ENCODE measurements at regions not wholly inside any gene's neighbourhood (a gene's known extent, or its start where the extent isn't known, plus 50 kb on each side); places are given as distances from the start of the nearest gene placed in this dataset.
A peak's percentile ranks its signal among the peaks of the same experiment; 100 is the strongest.
"Not testable (repeated sequence)": the region's sequence is repeated elsewhere in the genome, so short reads cannot be mapped to it uniquely, and the experiment has no call there.

GRCh38 chr2:172262486-172262885, 159.8 kb upstream of the DLX2 start:
- no peak for DNase-seq

- not testable (repeated sequence) for DNase-seq
Observed at GRCh38 chr2:172264820-172265219, 162.1 kb upstream of the DLX2 start.

GRCh38 chr2:172269507-172270244, 157.7 kb upstream of the ITGA6 start:
- DNase-seq: not testable (repeated sequence)

GRCh38 chr2:172270278-172271079, 156.9 kb upstream of the ITGA6 start:
- DNase-seq: no peak

GRCh38 chr2:172273910-172274571, 153.3 kb upstream of the ITGA6 start:
- DNase-seq: no peak

- DNase-seq: no peak
Observed at GRCh38 chr2:172275239-172275638, 152.1 kb upstream of the ITGA6 start.

GRCh38 chr2:172276961-172277360, 150.4 kb upstream of the ITGA6 start:
- DNase-seq: no peak

- DNase-seq: no peak
Observed at GRCh38 chr2:172278667-172279066, 148.7 kb upstream of the ITGA6 start.

- DNase-seq: no peak
Observed at GRCh38 chr2:172279214-172279613, 148.2 kb upstream of the ITGA6 start.

GRCh38 chr2:172279813-172280212, 147.6 kb upstream of the ITGA6 start:
- no peak for DNase-seq

- DNase-seq: peak in 1 of 2 donors; percentile 27
Observed at GRCh38 chr2:172280571-172281361, 146.6 kb upstream of the ITGA6 start.

GRCh38 chr2:172281648-172282570, 145.5 kb upstream of the ITGA6 start:
- no peak for DNase-seq

GRCh38 chr2:172282944-172283343, 144.4 kb upstream of the ITGA6 start:
- DNase-seq: no peak

GRCh38 chr2:172283476-172283875, 143.9 kb upstream of the ITGA6 start:
- DNase-seq: no peak

GRCh38 chr2:172284209-172284608, 143.2 kb upstream of the ITGA6 start:
- DNase-seq: no peak

GRCh38 chr2:172285010-172285621, 142.3 kb upstream of the ITGA6 start:
- peak; percentile 26 to 29 for DNase-seq

GRCh38 chr2:172285760-172286159, 141.6 kb upstream of the ITGA6 start:
- no peak for DNase-seq

- no peak for DNase-seq
Observed at GRCh38 chr2:172287190-172287589, 140.2 kb upstream of the ITGA6 start.

GRCh38 chr2:172287605-172288315, 139.6 kb upstream of the ITGA6 start:
- no peak for DNase-seq

- DNase-seq: no peak
Observed at GRCh38 chr2:172288603-172289002, 138.8 kb upstream of the ITGA6 start.

Data from hippocampal formation (tissue), 2 donors.